Renal cortical epithelial cell (primary cell): ENCODE measurements at regions not wholly inside any gene's neighbourhood (a gene's known extent, or its start where the extent isn't known, plus 50 kb on each side); places are given as distances from the start of the nearest gene placed in this dataset.
"Not testable (repeated sequence)": the region's sequence is repeated elsewhere in the genome, so short reads cannot be mapped to it uniquely, and the experiment has no call there.

Experiments
- DNase-seq: peaks from one replicate; pipeline ENCODE4 v3.0.0-alpha.2; 2011; ENCODE audit warnings: low read depth

- DNase-seq: not testable (repeated sequence)
These were observed 351.2 kb downstream of the BCL2L11 start for GRCh38 chr2:111471791-111472530.

- not testable (repeated sequence) for DNase-seq
These were observed 352.2 kb downstream of the BCL2L11 start for GRCh38 chr2:111472844-111473403.

GRCh38 chr2:111473522-111473921 lies 352.8 kb downstream of the BCL2L11 start:
- DNase-seq: not testable (repeated sequence)

GRCh38 chr2:111474198-111474705 lies 353.5 kb downstream of the BCL2L11 start:
- DNase-seq: not testable (repeated sequence)

GRCh38 chr2:111478335-111478734 lies 357.6 kb downstream of the BCL2L11 start:
- not testable (repeated sequence) for DNase-seq

- DNase-seq: not testable (repeated sequence)
These were observed 358.2 kb downstream of the BCL2L11 start for GRCh38 chr2:111478871-111479318.

- not testable (repeated sequence) for DNase-seq
These were observed 359.4 kb downstream of the BCL2L11 start for GRCh38 chr2:111480016-111480625.

GRCh38 chr2:111480633-111481032 lies 359.9 kb downstream of the BCL2L11 start:
- not testable (repeated sequence) for DNase-seq

GRCh38 chr2:111481219-111481618 lies 360.5 kb downstream of the BCL2L11 start:
- not testable (repeated sequence) for DNase-seq

GRCh38 chr2:111482987-111483679 lies 362.4 kb downstream of the BCL2L11 start:
- not testable (repeated sequence) for DNase-seq

GRCh38 chr2:111484097-111484496 lies 363.4 kb downstream of the BCL2L11 start:
- not testable (repeated sequence) for DNase-seq

- DNase-seq: not testable (repeated sequence)
These were observed 365.2 kb downstream of the BCL2L11 start for GRCh38 chr2:111485895-111486294.

GRCh38 chr2:111488451-111488850 lies 367.7 kb downstream of the BCL2L11 start:
- DNase-seq: not testable (repeated sequence)

GRCh38 chr2:111489460-111489859 lies 368.7 kb downstream of the BCL2L11 start:
- not testable (repeated sequence) for DNase-seq

GRCh38 chr2:111491181-111491580 lies 370.5 kb downstream of the BCL2L11 start:
- not testable (repeated sequence) for DNase-seq

GRCh38 chr2:111491614-111492013 lies 370.9 kb downstream of the BCL2L11 start:
- DNase-seq: not testable (repeated sequence)

GRCh38 chr2:111492995-111493719 lies 372.4 kb downstream of the BCL2L11 start:
- DNase-seq: not testable (repeated sequence)

GRCh38 chr2:111493720-111494078 lies 373.0 kb downstream of the BCL2L11 start:
- DNase-seq: not testable (repeated sequence)

- DNase-seq: not testable (repeated sequence)
These were observed 373.7 kb downstream of the BCL2L11 start for GRCh38 chr2:111494288-111494980.

- DNase-seq: not testable (repeated sequence)
These were observed 374.2 kb downstream of the BCL2L11 start for GRCh38 chr2:111494981-111495315.

GRCh38 chr2:111495636-111496035 lies 374.9 kb downstream of the BCL2L11 start:
- peak; percentile 38 for DNase-seq
